ENCODE measurements at regions not wholly inside any gene's neighbourhood (a gene's known extent, or its start where the extent isn't known, plus 50 kb on each side); places are given as distances from the start of the nearest gene placed in this dataset.

DNA sequence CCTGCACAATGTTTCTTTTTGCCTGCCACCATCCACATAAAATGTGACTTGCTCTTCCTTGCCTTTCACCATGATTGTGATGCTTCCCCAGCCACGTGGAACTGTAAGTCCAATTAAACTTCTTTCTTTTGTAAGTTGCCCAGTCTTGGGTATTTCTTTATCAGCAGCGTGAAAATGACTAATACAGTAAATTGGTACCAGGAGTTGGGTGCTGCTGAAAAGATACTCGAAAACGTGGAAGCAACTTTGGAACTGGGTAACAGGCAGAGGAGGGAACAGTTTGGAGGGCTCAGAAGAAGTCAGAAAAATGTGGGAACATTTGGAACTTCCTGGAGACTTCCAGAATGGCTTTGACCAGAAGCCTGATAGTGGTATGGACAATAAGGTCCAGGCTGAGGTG lies 425.3 kb downstream of the GPATCH2 start:
- DNase-seq = no peak

DNA sequence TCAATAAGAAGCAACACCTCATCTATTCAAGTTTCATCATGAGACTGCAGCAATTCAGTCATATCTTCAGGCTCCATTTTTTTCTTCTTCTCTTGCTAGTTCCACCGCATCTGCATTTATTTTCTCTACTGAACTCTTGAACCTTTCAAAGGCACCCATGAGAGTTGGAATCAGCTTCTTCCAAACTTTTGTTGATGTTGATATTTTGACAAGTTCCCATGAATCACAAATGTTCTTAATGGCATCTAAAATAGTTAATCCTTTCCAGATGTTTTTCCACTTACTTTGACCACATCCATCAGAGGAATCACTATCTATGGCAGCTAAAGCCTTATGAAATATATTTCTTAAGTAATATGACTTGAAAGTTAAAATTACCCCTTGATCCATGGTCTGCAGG lies 434.3 kb downstream of the GPATCH2 start:
- no peak for DNase-seq

- DNase-seq = no peak
Measured at GRCh38 chr1:217193151-217193550, 437.7 kb downstream of the GPATCH2 start.

- no peak for DNase-seq
Measured at GRCh38 chr1:217191441-217191840, 439.4 kb downstream of the GPATCH2 start.

DNA sequence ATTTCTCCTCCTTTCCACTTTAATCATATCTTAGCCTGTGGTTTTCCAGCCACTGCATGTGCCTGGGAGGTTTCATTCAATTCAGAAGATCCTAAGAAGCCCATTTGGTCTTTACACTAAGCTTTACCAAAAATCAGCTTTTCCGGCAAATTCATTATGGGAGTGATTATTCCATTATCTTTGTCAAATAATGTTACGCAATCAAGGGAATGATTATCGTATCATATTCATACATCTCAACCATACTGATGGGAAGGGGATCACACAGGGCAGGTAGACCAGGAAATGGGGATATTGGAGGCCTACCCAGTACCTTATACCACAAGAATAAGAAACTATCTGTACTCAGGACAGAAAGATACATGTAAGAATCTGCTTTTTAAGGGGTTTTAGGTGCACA lies 440.5 kb downstream of the GPATCH2 start:
- no peak for DNase-seq

DNA sequence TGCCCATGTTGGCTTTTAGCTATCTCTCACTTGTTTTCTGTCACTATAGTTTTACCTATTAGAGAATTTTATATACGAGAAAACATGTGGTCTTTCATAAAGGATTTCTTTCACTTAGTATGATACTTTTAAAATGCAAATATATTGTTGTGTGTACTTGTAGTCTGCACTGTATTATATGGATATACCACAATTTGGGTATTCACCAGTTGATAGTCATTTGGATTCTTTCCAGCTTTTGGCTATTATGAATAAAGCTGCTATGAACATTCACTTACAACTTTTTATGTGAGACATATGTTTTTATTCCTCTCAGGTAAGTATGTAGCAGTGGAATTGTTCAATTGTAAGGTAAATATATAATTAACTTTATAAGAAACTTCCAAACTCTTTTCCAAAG lies 441.5 kb downstream of the GPATCH2 start:
- no peak for DNase-seq

DNA sequence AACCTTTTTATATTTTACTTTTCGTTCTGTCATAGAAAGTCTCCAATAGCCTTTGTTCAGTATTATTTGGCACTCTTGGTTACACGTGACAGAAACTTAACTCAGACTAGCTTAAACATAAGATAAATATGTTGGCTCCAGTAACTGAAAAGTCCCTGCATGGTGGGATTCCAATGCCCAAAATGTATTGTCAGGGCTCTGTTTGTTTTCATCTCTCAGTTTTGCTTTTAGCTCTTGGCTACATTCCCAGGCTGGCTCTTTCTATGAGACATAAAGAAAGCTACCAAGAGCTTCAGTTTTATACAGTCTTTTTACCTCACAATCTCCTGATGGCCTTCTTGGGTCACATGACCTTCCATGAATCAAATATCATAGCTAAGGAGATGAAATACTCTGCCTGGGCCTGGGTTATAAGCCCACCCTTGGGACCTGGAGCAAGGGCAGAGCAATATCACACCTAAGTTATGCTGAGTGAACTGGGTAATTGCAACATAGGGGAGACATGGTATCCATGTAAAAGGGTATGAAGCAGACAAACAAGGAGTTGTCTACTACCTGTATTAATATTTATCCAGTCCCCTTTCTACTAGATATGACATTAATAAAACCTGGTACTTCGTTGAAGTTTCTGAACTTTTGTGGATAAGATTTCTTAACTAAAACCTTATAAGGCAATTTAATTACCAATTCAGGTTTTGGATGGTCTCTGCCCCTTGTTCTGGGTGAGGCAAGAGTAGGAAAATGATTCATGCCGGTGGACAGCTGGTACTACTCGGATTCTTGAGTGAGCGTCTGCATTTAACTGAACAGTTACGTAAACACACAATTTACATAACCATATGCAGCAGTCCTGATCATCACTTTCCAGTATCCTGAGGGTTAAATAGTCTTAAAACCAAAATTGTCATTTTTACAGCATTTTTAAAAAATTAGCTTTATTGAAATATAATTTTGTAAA lies 442.3 kb downstream of the GPATCH2 start:
- DNase-seq = no peak

DNA sequence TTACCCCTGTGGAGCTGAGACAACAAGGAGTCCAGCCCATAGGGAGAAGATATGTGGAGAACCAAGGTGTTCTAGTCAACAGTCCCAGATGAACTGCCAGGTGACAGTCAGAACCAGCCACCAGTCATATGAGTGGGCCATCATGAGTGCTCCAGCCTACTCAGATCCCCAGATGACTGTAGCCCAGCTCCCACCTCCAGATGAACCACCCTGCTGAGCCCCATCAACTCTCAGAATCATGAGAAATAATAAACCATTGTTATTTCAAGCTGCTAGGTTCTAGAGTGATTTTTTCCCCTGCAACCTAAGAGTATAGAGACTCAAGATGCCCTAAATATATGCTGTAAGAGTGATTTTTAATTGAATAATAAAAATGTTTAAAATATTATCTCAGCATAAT lies 444.2 kb downstream of the GPATCH2 start:
- DNase-seq = no peak

DNA sequence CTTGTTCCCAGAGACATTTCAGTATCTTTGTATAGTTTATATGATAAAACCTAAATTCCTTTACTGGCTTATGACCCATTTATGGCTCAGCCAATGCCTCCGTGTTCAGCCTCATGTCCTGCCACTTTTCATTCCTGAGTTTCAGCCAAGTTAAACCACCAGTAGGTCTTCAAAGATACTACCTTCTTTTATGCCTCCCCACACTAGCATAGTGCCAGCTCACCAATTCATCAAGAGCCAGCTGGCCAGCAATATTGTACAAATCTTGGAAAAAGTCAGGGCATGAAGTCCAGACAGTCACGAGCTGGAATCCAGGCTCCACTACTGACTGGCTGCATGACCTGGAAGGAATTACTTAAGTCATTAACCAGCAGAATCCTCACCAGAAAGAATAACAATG lies 446.0 kb downstream of the GPATCH2 start:
- no peak for DNase-seq

DNA sequence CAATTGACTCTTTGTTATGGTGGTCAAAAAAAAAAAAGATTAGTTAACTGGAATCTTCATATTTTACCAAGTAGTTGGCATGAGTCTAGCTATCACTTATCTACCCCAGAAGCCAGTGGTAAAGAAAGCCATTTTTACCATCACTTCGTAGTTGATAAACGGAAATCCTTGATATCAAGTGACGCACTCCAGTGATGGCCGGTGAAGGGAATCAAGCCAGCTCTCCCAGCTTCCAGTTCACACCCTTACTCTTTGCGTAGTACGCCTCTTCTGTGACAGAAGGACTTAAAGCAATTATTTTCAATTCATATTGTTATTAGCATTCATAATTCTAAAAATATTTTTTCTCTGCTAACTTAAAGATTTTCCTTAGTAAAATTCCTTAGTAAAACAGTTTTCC lies 447.9 kb downstream of the GPATCH2 start:
- DNase-seq = no peak

GRCh38 chr1:217181756-217182155 lies 449.1 kb downstream of the GPATCH2 start:
- DNase-seq = no peak

DNA sequence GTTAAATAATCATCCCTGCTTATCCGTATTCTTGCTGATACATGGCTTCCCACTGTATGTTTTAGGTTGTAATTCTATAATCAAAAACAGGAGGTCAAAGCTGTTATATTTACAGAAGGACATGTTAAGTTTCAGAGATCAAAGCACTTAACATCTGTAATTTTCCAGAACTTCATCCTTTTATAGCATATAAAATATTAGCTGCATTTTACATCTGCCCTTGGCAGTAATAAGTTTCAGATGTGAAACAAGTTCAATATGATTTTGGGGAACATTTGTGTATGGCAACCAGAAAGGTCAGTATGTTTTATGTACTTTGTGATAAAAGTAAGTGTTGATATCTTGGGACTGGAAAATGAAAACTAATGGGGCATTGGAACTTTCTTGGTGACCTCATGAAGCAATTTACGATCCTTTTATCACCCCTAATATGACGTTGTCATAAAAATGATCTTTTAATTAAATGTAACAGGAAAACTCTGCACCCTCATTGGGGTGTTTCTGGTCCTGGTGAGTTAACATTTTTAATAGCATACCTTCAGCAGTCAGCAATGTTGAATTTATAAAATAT lies 449.6 kb downstream of the GPATCH2 start:
- no peak for DNase-seq

DNA sequence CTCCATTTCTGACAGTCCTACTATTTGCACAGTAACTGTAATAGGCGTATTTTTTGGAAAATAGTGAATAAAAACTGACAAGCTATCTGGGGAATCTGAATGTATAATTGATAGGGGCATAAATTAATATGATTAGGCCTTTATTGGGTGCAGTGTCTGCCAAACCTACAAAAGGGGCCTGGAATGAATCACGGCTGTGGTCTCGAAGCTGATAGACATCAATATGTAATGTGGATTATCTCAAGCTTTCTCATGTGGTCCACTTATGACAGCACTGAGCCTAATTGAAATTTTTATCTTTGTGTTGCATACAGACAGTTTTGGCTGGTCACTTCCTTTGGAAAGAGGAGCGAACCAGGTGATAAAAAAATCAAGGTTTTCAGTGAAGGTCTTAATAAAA lies 450.4 kb downstream of the GPATCH2 start:
- DNase-seq = no peak

- DNase-seq = no peak
Measured at GRCh38 chr1:217164403-217164802, 441.2 kb upstream of the ESRRG start.

- no peak for DNase-seq
Measured at GRCh38 chr1:217153361-217153760, 430.1 kb upstream of the ESRRG start.

GRCh38 chr1:217150366-217150765 lies 427.1 kb upstream of the ESRRG start:
- DNase-seq = no peak

DNA sequence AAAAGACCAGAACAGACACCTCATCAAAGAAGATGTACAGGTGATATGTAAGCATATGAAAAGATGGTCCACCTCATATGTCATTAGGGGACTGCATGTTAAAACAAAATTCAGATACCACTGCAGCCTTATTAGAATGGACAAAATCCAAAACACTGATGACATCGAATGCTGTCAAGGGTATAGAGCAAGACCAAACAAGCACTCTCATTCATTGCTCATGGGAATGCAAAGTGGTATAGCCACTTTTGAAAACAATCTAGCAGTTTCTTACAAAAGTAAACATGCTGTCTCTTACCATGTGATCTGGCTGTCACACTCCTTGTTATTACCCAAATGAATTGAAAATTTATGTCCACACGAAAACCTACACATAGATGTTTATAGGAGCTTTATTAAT lies 426.6 kb upstream of the ESRRG start:
- DNase-seq = no peak

DNA sequence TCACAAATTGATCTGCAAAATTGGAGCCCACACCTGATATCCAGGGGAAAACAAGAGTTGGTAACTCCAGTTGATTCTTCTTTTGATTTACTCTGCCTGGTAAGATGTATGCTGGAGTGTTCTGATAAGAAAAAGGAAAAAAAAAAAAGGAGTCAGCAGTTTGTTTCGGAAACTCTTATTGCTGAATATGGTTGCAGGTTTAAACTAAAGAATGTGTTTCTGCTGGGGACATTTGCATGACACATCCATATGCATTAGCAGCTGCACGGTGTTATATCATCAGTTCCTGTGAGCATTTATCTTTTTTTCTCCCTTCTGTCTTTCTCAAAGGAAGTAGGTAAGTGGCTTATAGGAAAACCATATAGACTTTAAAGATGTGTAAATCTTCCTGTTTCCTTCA lies 418.5 kb upstream of the ESRRG start:
- DNase-seq = no peak

- DNase-seq = no peak
Measured at GRCh38 chr1:217140041-217140901, 417.0 kb upstream of the ESRRG start.

DNA sequence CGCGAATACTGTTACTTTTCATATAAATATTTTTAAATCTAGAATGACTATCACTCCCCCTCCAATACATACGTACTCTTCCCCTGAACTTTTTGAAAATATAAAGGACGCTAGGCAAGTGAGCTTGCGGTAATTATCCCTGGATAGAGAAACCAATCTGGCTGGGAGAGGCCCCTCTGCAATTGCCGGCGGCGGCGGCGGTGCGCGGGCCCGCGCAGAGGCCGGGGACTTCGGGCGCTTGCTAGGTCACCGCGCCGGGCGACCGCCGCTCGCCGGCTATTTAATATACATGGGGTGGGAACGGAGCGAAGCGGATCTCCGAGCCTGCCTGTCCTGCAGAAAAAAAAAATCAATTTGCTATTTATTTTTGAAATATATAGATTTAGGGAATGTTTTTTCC lies 416.3 kb upstream of the ESRRG start:
- no peak for DNase-seq

- DNase-seq = no peak
Measured at GRCh38 chr1:217138799-217139466, 415.7 kb upstream of the ESRRG start.

GRCh38 chr1:217138173-217138765 lies 415.0 kb upstream of the ESRRG start:
- DNase-seq = no peak
